ENCODE measurements at regions not wholly inside any gene's neighbourhood (a gene's known extent, or its start where the extent isn't known, plus 50 kb on each side); places are given as distances from the start of the nearest gene placed in this dataset.
"Not testable (repeated sequence)": the region's sequence is repeated elsewhere in the genome, so short reads cannot be mapped to it uniquely, and the experiment has no call there.

DNA sequence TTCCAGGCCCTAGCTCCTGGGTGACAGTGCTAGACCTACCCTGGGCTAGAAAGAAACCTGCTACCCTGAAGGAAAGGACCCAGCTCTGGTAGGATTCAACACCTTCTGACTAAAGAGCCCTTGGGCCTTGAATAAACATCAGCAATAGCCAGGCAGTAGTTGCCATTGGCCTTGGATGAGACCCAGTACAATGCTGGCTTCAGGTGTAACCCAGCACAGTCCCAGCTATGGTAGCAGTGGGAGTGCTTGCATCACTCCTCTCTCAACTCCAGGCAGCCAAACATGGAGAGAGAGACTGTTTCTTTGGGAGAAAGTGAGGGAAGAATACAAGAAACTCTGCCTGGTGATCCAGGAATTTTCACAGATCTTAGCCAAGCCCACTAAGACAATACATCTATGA is 73.5 kb upstream of the CXorf66 start:
- TF ChIP-seq, protein P1, sequence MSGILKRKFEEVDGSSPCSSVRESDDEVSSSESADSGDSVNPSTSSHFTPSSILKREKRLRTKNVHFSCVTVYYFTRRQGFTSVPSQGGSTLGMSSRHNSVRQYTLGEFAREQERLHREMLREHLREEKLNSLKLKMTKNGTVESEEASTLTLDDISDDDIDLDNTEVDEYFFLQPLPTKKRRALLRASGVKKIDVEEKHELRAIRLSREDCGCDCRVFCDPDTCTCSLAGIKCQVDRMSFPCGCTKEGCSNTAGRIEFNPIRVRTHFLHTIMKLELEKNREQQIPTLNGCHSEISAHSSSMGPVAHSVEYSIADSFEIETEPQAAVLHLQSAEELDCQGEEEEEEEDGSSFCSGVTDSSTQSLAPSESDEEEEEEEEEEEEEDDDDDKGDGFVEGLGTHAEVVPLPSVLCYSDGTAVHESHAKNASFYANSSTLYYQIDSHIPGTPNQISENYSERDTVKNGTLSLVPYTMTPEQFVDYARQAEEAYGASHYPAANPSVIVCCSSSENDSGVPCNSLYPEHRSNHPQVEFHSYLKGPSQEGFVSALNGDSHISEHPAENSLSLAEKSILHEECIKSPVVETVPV (CRISPR knock-in tag; IDR thresholded peaks at IDR 0.05): no peak
- ATAC-seq: no peak

DNA sequence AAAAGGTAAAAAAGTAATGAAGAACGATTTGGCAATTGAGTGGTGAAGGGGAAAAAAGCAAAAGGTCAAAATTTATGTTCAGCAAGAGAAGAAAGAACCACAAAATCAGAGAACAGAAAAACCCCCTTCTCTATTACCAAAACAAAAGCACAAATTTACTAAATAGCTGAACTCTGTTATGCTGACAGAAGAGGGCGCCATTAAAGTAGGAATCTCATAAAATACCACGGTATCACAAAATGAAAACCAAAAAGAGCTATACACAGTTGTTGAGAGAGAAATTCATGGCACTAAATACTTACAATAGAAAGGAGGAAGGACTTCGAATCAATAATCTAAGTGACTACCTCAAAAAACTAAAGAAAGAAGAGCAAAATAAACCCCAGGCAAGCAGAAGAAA is 69.6 kb upstream of the CXorf66 start:
- TF ChIP-seq, protein P2, sequence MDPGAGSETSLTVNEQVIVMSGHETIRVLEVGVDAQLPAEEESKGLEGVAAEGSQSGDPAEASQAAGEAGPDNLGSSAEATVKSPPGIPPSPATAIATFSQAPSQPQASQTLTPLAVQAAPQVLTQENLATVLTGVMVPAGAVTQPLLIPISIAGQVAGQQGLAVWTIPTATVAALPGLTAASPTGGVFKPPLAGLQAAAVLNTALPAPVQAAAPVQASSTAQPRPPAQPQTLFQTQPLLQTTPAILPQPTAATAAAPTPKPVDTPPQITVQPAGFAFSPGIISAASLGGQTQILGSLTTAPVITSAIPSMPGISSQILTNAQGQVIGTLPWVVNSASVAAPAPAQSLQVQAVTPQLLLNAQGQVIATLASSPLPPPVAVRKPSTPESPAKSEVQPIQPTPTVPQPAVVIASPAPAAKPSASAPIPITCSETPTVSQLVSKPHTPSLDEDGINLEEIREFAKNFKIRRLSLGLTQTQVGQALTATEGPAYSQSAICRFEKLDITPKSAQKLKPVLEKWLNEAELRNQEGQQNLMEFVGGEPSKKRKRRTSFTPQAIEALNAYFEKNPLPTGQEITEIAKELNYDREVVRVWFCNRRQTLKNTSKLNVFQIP (CRISPR knock-in tag; IDR thresholded peaks at IDR 0.05; ENCODE audit: borderline replicate concordance, low read depth): no peak
- TF ChIP-seq ISL1 (CRISPR knock-in tag; IDR thresholded peaks at IDR 0.05): no peak
- TF ChIP-seq, protein P3, sequence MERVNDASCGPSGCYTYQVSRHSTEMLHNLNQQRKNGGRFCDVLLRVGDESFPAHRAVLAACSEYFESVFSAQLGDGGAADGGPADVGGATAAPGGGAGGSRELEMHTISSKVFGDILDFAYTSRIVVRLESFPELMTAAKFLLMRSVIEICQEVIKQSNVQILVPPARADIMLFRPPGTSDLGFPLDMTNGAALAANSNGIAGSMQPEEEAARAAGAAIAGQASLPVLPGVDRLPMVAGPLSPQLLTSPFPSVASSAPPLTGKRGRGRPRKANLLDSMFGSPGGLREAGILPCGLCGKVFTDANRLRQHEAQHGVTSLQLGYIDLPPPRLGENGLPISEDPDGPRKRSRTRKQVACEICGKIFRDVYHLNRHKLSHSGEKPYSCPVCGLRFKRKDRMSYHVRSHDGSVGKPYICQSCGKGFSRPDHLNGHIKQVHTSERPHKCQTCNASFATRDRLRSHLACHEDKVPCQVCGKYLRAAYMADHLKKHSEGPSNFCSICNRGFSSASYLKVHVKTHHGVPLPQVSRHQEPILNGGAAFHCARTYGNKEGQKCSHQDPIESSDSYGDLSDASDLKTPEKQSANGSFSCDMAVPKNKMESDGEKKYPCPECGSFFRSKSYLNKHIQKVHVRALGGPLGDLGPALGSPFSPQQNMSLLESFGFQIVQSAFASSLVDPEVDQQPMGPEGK (CRISPR knock-in tag; IDR thresholded peaks at IDR 0.05; ENCODE audit: borderline replicate concordance): no peak
- no peak for TF ChIP-seq RARB (CRISPR knock-in tag; IDR thresholded peaks at IDR 0.05)
- no peak for TF ChIP-seq TCF4 (CRISPR knock-in tag; IDR thresholded peaks at IDR 0.05; ENCODE audit: borderline replicate concordance)
- TF ChIP-seq OSR1 (CRISPR knock-in tag; IDR thresholded peaks at IDR 0.05): no peak
- TF ChIP-seq, protein P1 (CRISPR knock-in tag; IDR thresholded peaks at IDR 0.05): no peak
- TF ChIP-seq, protein P4, sequence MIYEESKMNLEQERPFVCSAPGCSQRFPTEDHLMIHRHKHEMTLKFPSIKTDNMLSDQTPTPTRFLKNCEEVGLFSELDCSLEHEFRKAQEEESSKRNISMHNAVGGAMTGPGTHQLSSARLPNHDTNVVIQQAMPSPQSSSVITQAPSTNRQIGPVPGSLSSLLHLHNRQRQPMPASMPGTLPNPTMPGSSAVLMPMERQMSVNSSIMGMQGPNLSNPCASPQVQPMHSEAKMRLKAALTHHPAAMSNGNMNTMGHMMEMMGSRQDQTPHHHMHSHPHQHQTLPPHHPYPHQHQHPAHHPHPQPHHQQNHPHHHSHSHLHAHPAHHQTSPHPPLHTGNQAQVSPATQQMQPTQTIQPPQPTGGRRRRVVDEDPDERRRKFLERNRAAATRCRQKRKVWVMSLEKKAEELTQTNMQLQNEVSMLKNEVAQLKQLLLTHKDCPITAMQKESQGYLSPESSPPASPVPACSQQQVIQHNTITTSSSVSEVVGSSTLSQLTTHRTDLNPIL (CRISPR knock-in tag; IDR thresholded peaks at IDR 0.05; ENCODE audit: low read depth): no peak
- TF ChIP-seq GLIS3 (CRISPR knock-in tag; IDR thresholded peaks at IDR 0.05): no peak
- TF ChIP-seq, protein P5, sequence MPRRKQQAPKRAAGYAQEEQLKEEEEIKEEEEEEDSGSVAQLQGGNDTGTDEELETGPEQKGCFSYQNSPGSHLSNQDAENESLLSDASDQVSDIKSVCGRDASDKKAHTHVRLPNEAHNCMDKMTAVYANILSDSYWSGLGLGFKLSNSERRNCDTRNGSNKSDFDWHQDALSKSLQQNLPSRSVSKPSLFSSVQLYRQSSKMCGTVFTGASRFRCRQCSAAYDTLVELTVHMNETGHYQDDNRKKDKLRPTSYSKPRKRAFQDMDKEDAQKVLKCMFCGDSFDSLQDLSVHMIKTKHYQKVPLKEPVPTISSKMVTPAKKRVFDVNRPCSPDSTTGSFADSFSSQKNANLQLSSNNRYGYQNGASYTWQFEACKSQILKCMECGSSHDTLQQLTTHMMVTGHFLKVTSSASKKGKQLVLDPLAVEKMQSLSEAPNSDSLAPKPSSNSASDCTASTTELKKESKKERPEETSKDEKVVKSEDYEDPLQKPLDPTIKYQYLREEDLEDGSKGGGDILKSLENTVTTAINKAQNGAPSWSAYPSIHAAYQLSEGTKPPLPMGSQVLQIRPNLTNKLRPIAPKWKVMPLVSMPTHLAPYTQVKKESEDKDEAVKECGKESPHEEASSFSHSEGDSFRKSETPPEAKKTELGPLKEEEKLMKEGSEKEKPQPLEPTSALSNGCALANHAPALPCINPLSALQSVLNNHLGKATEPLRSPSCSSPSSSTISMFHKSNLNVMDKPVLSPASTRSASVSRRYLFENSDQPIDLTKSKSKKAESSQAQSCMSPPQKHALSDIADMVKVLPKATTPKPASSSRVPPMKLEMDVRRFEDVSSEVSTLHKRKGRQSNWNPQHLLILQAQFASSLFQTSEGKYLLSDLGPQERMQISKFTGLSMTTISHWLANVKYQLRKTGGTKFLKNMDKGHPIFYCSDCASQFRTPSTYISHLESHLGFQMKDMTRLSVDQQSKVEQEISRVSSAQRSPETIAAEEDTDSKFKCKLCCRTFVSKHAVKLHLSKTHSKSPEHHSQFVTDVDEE (CRISPR knock-in tag; IDR thresholded peaks at IDR 0.05): no peak
- no peak for ATAC-seq

DNA sequence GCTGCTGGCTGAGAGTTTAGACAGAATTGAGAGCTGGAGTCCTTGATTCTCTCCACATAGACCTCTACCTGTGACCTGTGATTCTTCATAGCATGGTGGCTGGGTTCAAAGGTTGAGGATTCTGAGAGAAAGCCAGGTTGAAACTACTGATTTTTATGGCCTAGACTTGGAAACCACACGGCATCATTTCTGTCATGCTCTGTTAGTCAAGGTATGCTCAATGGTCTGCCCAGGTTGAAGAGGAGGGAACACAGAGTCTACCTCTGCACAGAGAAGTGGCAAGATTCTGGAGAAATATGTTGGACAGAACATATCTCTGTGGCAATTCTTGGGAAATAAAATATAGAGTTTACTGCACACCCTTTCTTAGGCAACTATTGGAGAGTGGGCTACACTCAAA is 57.2 kb upstream of the CXorf66 start:
- TF ChIP-seq CSDC2 (CRISPR knock-in tag; IDR thresholded peaks at IDR 0.05) (no peak), ZNF70 (CRISPR knock-in tag; IDR thresholded peaks at IDR 0.05) (no peak), ZNF8 (CRISPR knock-in tag; IDR thresholded peaks at IDR 0.05) (no peak), BACH2 (CRISPR knock-in tag; IDR thresholded peaks at IDR 0.05; ENCODE audit: borderline replicate concordance) (no peak), RARB (CRISPR knock-in tag; IDR thresholded peaks at IDR 0.05) (no peak), ZC3H10 (CRISPR knock-in tag; IDR thresholded peaks at IDR 0.05) (no peak), ZFP30 (CRISPR knock-in tag; IDR thresholded peaks at IDR 0.05) (no peak), SNAI2 (CRISPR knock-in tag; IDR thresholded peaks at IDR 0.05) (no peak), PPARA (CRISPR knock-in tag; IDR thresholded peaks at IDR 0.05; ENCODE audit: borderline replicate concordance) (no peak), ZFP3 (CRISPR knock-in tag; IDR thresholded peaks at IDR 0.05) (no peak)
- TF ChIP-seq, protein P5 (CRISPR knock-in tag; IDR thresholded peaks at IDR 0.05): no peak
- TF ChIP-seq, protein P2 (CRISPR knock-in tag; IDR thresholded peaks at IDR 0.05; ENCODE audit: borderline replicate concordance, low read depth): no peak
- no peak for ATAC-seq

DNA sequence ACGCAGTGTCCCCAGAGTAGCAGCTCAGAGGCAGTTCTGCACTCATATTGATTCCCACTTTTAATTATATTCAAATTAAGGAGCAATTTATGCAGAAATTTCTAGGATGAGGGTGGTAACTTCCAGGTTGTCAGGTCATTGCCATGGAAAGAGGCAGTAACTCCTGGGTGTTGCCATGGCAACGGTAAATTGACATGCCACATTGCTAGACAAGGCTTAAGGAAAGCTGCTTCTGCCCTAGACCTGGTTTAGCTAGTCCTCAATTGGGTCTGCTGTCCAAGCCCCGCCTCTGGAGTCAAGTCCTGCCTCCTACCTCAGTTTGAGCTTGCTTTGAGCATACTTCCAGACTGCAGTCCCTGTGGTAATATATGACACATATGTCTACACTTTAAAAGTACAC is 53.8 kb upstream of the CXorf66 start:
- not testable (repeated sequence) for ATAC-seq
